SK-N-DZ (cell line): ENCODE measurements at regions not wholly inside any gene's neighbourhood (a gene's known extent, or its start where the extent isn't known, plus 50 kb on each side); places are given as distances from the start of the nearest gene placed in this dataset.
"Not testable (repeated sequence)": the region's sequence is repeated elsewhere in the genome, so short reads cannot be mapped to it uniquely, and the experiment has no call there.

ENCODE experiments used
- DNase-seq: peaks from one replicate; pipeline ENCODE4 v3.0.0-alpha.2; 2015; ENCODE audit warnings: low spot score

- DNase-seq, result no peak
Observed at GRCh38 chr6:21771626-21772320, 178.2 kb downstream of the SOX4 start.

GRCh38 chr6:21772477-21772876 lies 178.9 kb downstream of the SOX4 start:
- DNase-seq, result no peak

- DNase-seq, result no peak
Observed at GRCh38 chr6:21772884-21773575, 179.5 kb downstream of the SOX4 start.

GRCh38 chr6:21773576-21773968 lies 180.0 kb downstream of the SOX4 start:
- DNase-seq, result no peak

GRCh38 chr6:21777846-21778245 lies 184.3 kb downstream of the SOX4 start:
- no peak for DNase-seq

GRCh38 chr6:21780141-21780540 lies 186.6 kb downstream of the SOX4 start:
- DNase-seq, result no peak

GRCh38 chr6:21780679-21781078 lies 187.1 kb downstream of the SOX4 start:
- DNase-seq, result peak; percentile 17

- no peak for DNase-seq
Observed at GRCh38 chr6:21781128-21781527, 187.6 kb downstream of the SOX4 start.

- no peak for DNase-seq
Observed at GRCh38 chr6:21785164-21785563, 191.6 kb downstream of the SOX4 start.

GRCh38 chr6:21791056-21791455 lies 197.5 kb downstream of the SOX4 start:
- no peak for DNase-seq

GRCh38 chr6:21791581-21791980 lies 198.0 kb downstream of the SOX4 start:
- no peak for DNase-seq

- no peak for DNase-seq
Observed at GRCh38 chr6:21792177-21792576, 198.6 kb downstream of the SOX4 start.

- DNase-seq, result not testable (repeated sequence)
Observed at GRCh38 chr6:21796979-21797378, 203.4 kb downstream of the SOX4 start.

GRCh38 chr6:21798468-21798867 lies 204.9 kb downstream of the SOX4 start:
- DNase-seq, result no peak

- no peak for DNase-seq
Observed at GRCh38 chr6:21800330-21800729, 206.8 kb downstream of the SOX4 start.

GRCh38 chr6:21800948-21801438 lies 207.4 kb downstream of the SOX4 start:
- no peak for DNase-seq

- DNase-seq, result no peak
Observed at GRCh38 chr6:21801446-21802174, 208.1 kb downstream of the SOX4 start.

GRCh38 chr6:21802175-21802822 lies 208.7 kb downstream of the SOX4 start:
- DNase-seq, result no peak

- DNase-seq, result no peak
Observed at GRCh38 chr6:21804941-21805610, 211.5 kb downstream of the SOX4 start.

- no peak for DNase-seq
Observed at GRCh38 chr6:21807299-21808044, 213.9 kb downstream of the SOX4 start.

- DNase-seq, result no peak
Observed at GRCh38 chr6:21808045-21808470, 214.5 kb downstream of the SOX4 start.
